HG03108 (cell line): ENCODE measurements at regions not wholly inside any gene's neighbourhood (a gene's known extent, or its start where the extent isn't known, plus 50 kb on each side); places are given as distances from the start of the nearest gene placed in this dataset.
"Not testable (repeated sequence)": the region's sequence is repeated elsewhere in the genome, so short reads cannot be mapped to it uniquely, and the experiment has no call there.

Experiments used
- ATAC-seq: cut with Tn5 transposase; IDR thresholded peaks from one replicate; pipeline ENCODE4 v1.9.1; 2021; ENCODE audit warnings: moderate library complexity; ENCODE audit not compliant: unreplicated experiment

DNA sequence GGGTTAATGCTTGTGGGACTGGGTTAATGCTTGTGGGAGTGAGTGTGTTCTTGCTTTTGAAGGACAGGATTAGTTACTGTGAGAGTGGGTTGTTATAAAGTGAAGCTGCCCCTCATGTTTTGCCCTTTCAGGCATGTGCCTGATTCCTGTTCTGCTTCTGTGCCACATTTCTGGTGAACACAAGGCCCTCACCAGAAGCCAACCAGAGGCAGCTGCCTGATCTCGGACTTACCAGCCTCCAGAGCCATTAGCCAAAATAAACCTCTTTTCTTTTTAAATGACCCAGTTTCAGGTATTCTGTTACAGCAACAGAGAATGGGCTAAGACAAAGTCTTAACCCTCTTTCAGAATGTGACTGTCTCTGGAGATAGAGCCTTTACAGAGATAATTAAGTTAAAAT is 113.3 kb upstream of the TMTC4 start:
- no peak for ATAC-seq

GRCh38 chr13:100776686-100777085 is 102.1 kb upstream of the TMTC4 start:
- ATAC-seq = not testable (repeated sequence)

DNA sequence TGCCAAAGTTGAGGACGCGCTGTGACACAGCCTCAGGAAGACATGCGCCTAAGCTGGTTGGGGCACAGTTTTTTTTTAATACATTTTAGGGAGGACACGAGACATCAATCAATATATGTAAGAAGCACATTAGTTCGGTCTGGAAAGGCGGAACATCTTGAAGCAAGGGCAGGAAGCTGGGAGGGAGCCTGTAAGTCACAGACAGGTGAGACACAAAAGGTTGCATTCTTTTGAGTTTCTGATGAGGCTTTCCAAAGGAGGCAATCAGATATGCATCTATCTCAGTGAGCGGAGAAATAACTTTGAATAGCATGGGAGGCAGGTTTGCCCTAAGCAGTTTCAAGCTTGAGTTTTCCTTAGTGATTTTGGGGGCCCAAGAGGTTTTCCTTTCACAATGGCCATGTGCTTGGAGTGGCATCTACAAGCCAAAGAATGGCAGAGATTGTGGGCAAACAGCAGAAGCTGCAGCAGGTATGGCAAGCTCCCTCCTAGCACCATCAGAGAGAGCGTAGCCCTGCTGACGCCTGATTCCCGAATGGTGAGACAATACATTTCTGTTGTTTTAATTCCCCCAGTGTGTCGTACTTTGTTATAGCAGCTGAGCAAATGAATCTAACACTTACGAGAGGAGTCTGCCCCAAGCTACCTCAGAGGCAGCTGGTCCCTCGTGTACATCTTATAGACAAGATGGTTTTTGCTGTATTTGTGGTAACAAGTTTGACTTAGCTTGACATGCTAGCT is 99.5 kb upstream of the TMTC4 start:
- ATAC-seq = no peak

DNA sequence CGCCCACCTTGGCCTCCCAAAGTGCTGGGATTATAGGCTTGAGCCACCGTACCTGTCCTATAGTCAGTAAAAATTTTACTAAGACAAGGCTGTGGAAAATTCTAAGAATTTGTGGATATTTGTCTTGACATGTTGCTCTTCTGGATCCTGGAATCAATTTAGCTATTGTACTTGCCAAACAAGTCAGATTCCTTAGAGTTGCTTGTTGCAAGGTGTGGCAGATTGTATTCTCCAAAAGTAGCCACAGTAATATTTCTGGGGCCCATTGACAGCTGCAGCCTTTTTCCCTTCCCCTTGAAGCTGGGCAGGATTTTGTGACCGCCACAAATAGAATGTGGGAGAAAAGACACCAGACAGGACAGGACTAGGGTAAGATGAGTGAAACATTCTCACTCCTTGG is 98.8 kb upstream of the TMTC4 start:
- ATAC-seq = no peak

- ATAC-seq = no peak
Measured at GRCh38 chr13:100767192-100767591, 92.6 kb upstream of the TMTC4 start.

DNA sequence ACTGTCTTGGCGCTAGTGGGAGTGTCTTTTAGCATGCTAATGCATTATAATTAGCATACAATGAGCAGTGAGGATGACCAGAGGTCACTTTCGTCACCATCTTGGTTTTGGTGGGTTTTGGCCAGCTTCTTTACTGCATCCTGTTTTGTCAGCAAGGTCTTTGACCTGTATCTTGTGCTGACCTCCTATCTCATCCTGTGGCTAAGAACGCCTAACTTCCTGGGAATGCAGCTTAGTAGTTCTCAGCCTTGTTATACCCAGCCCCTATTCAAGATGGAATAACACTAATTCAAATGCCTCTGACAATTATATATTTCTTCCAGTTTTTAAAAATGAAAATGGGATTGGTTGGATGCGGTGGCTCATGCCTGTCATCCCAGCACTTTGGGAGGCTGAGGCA is 92.0 kb upstream of the TMTC4 start:
- not testable (repeated sequence) for ATAC-seq

DNA sequence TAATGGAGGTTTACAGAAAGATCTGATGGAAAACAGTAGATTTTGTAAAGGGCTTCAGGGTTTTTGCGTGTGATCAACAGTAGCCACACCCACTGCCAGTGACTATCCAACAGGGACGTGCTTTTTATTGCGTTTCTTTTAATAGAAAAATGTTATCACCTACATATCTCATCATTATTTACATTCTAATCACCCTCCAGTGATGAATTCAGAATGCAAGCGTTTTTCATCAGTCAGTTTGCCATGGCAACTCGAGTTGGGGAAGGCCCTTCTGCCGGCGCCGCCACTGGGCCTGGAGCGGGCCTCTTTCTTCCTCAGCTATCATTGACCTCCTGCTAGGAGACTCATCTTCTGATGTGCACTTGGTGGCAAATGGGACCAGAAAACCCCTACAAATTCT is 90.3 kb upstream of the TMTC4 start:
- no peak for ATAC-seq

DNA sequence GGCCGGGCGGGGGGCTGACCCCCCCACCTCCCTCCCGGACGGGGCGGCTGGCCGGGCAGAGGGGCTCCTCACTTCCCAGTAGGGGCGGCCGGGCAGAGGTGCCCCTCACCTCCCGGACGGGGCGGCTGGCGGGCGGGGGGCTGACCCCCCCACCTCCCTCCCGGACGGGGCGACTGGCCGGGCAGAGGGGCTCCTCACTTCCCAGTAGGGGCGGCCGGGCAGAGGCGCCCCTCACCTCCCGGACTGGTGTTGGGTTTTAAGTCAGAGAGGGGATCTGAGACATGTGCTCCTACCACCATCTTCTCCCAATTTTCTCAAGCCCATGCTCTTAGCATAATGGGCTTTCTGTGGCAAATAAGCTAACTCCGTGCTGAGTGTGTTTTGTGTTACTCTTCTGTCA is 87.5 kb upstream of the TMTC4 start:
- not testable (repeated sequence) for ATAC-seq

- ATAC-seq = no peak
Measured at GRCh38 chr13:100755891-100756290, 81.3 kb upstream of the TMTC4 start.

GRCh38 chr13:100754459-100754858 is 79.9 kb upstream of the TMTC4 start:
- no peak for ATAC-seq

DNA sequence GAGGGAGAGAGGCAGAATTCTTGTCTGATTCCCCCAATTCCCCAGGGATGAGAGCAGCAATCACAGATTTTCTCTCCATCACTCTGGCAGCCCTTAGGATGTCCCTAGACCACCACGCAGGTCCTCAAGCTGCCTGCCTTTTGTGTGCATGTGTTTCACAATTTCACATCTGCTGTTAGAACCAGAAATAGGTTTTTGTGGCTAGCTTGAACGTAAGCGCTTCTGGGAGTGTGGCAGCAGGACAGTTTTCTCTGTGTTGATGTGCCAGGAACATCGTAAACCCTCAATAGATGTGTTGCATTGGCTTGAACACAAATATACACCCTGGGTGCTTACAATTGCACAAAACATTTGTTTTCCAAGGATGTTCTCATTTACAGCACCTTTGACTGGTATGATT is 78.8 kb upstream of the TMTC4 start:
- no peak for ATAC-seq

GRCh38 chr13:100751826-100752225 is 77.2 kb upstream of the TMTC4 start:
- ATAC-seq = no peak

- no peak for ATAC-seq
Measured at GRCh38 chr13:100746953-100747683, 72.5 kb upstream of the TMTC4 start.

DNA sequence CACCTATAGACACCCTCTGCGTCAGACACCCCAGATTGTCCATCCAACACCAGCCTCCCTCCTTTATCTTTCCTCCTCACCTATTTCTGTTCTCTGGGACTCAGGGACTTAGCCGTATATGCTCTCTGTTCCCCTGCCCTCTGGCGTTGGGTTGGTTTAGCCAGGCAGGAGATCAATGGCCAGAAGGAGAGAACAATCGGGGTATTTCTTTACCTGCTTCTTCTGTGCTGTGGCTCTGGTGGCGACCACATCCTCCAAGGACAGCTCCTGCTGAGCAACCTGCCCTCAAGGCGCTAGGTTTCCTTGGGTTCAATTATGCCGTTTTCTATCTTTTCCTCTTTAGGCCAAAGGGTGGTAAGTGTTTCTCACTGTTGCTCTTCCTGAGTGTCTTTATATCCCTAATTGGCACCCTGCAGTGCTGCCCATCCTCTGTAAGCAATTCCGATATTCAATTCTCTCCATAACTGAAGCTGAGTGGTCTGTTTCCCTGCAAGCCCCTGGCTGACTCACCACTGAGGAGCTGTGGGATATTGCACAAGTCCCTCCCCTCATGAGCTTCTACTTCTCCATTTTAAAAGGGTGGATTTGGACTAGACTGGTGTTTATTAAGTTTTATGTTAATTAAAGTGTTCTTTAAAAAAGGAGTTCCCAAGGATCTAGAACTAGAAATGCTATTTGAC is 63.7 kb upstream of the TMTC4 start:
- ATAC-seq = no peak

DNA sequence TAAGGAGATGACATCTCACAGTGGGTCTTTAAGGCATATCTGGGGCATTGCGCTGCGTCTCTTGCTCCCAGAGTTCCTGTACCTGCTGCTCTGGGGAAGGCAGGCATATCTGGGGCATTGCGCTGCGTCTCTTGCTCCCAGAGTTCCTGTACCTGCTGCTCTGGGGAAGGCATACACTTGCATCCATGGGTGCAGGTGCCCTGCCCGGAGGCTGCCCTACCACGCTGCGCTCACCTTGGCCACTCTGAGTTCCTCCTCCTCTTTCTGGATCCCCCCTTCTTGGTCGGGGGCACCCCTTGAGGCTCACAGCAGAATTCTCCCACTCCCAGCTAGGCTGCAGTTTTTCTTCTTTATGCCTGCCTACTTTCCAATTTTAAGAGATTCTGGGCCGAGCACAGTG is 60.9 kb upstream of the TMTC4 start:
- no peak for ATAC-seq

GRCh38 chr13:100734194-100734720 is 59.7 kb upstream of the TMTC4 start:
- no peak for ATAC-seq

DNA sequence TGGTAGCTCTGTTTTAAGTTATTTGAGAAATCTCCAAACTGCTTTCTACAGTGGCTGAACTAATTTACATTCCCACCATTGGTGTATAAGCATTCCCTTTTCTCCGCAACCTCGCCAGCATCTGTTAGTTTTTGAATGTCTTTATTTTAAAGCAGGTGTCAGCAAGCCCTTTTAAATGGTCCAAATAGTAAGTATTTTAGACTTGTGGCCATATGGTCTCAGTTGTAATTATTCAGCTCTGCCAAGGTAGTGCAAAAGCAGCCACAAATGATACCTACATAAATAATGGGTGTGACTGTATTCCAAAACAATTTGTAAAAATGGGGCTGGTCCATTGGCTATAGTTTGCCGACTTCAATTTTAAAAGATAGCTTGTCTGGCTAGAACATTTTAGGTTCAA is 58.7 kb upstream of the TMTC4 start:
- ATAC-seq = no peak

GRCh38 chr13:100728201-100728600 is 53.6 kb upstream of the TMTC4 start:
- no peak for ATAC-seq

DNA sequence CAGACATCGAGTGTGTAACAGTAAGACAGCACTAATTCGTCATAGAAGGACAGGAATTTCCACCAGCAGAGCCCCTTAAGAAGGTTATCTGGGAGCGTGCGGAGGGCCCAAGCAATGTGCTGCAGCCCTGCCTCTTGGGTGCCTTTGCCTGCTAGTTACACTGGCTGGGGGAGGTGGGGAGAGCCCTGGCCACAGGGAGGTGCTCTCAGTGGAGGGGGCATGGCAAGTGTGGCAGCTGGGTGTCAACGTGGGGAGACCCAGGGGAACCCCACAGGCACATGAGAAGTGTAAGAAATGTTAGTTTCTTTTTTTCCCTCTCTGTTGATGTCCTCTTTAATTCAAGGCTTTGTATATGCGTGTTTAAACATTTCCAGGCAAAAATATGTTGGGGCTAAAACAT is 50.9 kb upstream of the TMTC4 start:
- no peak for ATAC-seq

- ATAC-seq = no peak
Measured at GRCh38 chr13:100724568-100724967, 50.0 kb upstream of the TMTC4 start.
